ENCODE measurements at regions not wholly inside any gene's neighbourhood (a gene's known extent, or its start where the extent isn't known, plus 50 kb on each side); places are given as distances from the start of the nearest gene placed in this dataset.

DNA sequence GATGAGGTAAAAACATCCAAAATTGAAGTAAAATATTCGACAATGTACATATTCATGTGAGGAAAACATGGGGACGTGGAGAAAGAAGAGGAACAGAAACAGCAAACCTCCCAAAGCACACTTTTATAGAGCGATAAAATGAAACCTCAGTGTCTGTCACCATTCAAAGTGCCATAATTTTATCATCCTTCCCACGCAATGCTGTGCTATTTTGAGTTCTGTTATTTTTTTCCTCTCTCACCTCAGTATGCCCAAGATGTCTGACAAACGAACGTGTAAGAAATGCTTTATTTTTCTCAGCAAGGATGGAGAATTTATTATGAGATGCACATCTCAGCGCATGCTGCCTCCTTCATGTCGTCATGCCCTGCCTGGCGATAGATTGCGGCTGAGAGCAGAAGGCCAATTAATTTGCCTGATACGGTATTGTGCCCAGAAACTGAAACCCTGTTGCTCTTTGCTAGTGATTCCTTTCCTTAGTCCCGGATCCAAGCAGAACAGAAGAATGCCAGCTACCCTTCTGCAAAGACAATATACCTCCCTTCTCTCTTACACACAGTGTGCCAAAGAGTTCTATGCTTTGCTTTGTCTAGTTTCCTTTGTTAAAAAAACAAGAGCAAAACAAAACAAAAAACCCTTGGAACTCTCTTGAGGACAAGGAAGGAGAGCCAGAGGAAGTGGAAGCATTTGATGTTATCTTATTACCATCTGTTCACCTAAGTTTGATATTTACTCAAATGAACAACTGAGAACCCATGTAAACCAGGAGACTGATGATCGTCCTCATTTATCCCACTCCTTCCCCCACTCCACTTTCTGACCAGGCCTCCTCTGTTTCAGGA is 192.4 kb downstream of the SEMA6A start:
- no peak overlapping the region for H3K4me2 ChIP-seq (ENCODE audit: low read length)
- no peaks in the 10 kb centered on the region for H3K9me3 ChIP-seq (ENCODE audit: control insufficient read depth, low read length)
- no peak overlapping the region for H3K27ac ChIP-seq
- H3K79me2 ChIP-seq = no peaks in the 10 kb centered on the region
- H2AFZ ChIP-seq = no peak overlapping the region
- no peaks in the 10 kb centered on the region for H3K4me1 ChIP-seq
- no peak overlapping the region for H3K4me3 ChIP-seq (ENCODE audit: low read depth, low read length)
- no peak for TF ChIP-seq CTCF (IDR thresholded peaks at IDR 0.05)
- H3K36me3 ChIP-seq (ENCODE audit: control insufficient read depth, insufficient read depth, low read length) = no peaks in the 10 kb centered on the region
- no peaks in the 10 kb centered on the region for H3K27me3 ChIP-seq (ENCODE audit: control insufficient read depth, insufficient read depth, low read length)
- no peak overlapping the region for H3K9ac ChIP-seq

GRCh38 chr5:116381201-116381600 is 193.4 kb downstream of the SEMA6A start:
- peaks cover under 1% of the 10 kb centered on the region for H3K4me1 ChIP-seq
- no peaks in the 10 kb centered on the region for H3K27me3 ChIP-seq (ENCODE audit: control insufficient read depth, insufficient read depth, low read length)
- no peak overlapping the region for H3K4me3 ChIP-seq (ENCODE audit: low read depth, low read length)
- no peak overlapping the region for H3K27ac ChIP-seq
- no peaks in the 10 kb centered on the region for H3K9me3 ChIP-seq (ENCODE audit: control insufficient read depth, low read length)
- H3K79me2 ChIP-seq = no peaks in the 10 kb centered on the region
- H3K4me2 ChIP-seq (ENCODE audit: low read length) = no peak overlapping the region
- no peaks in the 10 kb centered on the region for H3K36me3 ChIP-seq (ENCODE audit: control insufficient read depth, insufficient read depth, low read length)
- no peak overlapping the region for H3K9ac ChIP-seq
- H2AFZ ChIP-seq = no peak overlapping the region
- TF ChIP-seq CTCF (IDR thresholded peaks at IDR 0.05) = no peak

DNA sequence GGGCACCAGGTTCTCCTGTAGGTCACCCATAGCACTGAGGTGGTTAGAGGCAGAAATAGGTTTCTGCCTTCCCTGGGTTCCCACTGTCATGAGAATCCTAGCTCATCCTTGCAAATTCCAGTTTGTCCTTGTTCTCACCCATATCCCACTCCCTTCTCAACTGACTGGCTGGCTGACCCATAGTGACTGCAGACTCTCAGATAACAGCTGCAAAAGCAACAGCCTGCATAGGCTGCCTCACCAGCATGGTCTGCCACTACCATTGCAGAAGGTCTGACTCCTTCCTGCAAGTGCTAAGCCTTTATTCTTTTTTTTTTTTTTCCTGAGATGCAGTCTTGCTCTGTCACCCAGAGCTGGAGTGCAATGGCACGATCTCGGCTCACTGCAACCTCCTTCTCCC is 194.0 kb downstream of the SEMA6A start:
- H3K4me3 ChIP-seq (ENCODE audit: low read depth, low read length) = no peak overlapping the region
- no peaks in the 10 kb centered on the region for H3K36me3 ChIP-seq (ENCODE audit: control insufficient read depth, insufficient read depth, low read length)
- no peaks in the 10 kb centered on the region for H3K79me2 ChIP-seq
- peaks cover 7% of the 10 kb centered on the region for H3K4me1 ChIP-seq
- H3K9me3 ChIP-seq (ENCODE audit: control insufficient read depth, low read length) = no peaks in the 10 kb centered on the region
- H3K27ac ChIP-seq = no peak overlapping the region
- H3K27me3 ChIP-seq (ENCODE audit: control insufficient read depth, insufficient read depth, low read length) = no peaks in the 10 kb centered on the region
- TF ChIP-seq CTCF (IDR thresholded peaks at IDR 0.05) = no peak
- H3K4me2 ChIP-seq (ENCODE audit: low read length) = no peak overlapping the region
- no peak overlapping the region for H3K9ac ChIP-seq
- H2AFZ ChIP-seq = no peak overlapping the region

- TF ChIP-seq CTCF (IDR thresholded peaks at IDR 0.05) = no peak
- no peak overlapping the region for H3K4me2 ChIP-seq (ENCODE audit: low read length)
- H3K27ac ChIP-seq = no peak overlapping the region
- no peaks in the 10 kb centered on the region for H3K79me2 ChIP-seq
- H3K27me3 ChIP-seq (ENCODE audit: control insufficient read depth, insufficient read depth, low read length) = no peaks in the 10 kb centered on the region
- H3K9me3 ChIP-seq (ENCODE audit: control insufficient read depth, low read length) = no peaks in the 10 kb centered on the region
- H3K36me3 ChIP-seq (ENCODE audit: control insufficient read depth, insufficient read depth, low read length) = no peaks in the 10 kb centered on the region
- no peak overlapping the region for H3K9ac ChIP-seq
- H2AFZ ChIP-seq = no peak overlapping the region
- peaks cover 8% of the 10 kb centered on the region for H3K4me1 ChIP-seq
- H3K4me3 ChIP-seq (ENCODE audit: low read depth, low read length) = no peak overlapping the region
Measured at GRCh38 chr5:116379306-116379705, 195.3 kb downstream of the SEMA6A start.

GRCh38 chr5:116378777-116379121 is 195.9 kb downstream of the SEMA6A start:
- H3K9ac ChIP-seq = no peak overlapping the region
- no peak overlapping the region for H3K27ac ChIP-seq
- H3K4me1 ChIP-seq = peaks cover 8% of the 10 kb centered on the region

More at GRCh38 chr5:116378777-116379121, 195.9 kb downstream of the SEMA6A start:
- TF ChIP-seq CTCF (IDR thresholded peaks at IDR 0.05) = no peak
- Histone ChIP-seq H3K79me2 (no peaks in the 10 kb centered on the region), H3K36me3 (ENCODE audit: control insufficient read depth, insufficient read depth, low read length) (no peaks in the 10 kb centered on the region), H3K4me2 (ENCODE audit: low read length) (no peak overlapping the region), H3K4me3 (ENCODE audit: low read depth, low read length) (no peak overlapping the region), H3K27me3 (ENCODE audit: control insufficient read depth, insufficient read depth, low read length) (no peaks in the 10 kb centered on the region), H3K9me3 (ENCODE audit: control insufficient read depth, low read length) (no peaks in the 10 kb centered on the region), H2AFZ (no peak overlapping the region)

Data from parathyroid adenoma (tissue), 2 donors.